HG03442 (cell line): ENCODE measurements at regions not wholly inside any gene's neighbourhood (a gene's known extent, or its start where the extent isn't known, plus 50 kb on each side); places are given as distances from the start of the nearest gene placed in this dataset.

ENCODE experiments used
- ATAC-seq: cut with Tn5 transposase; IDR thresholded peaks from one replicate; pipeline ENCODE4 v1.9.1; 2021; ENCODE audit warnings: mild to moderate bottlenecking, moderate library complexity; ENCODE audit not compliant: unreplicated experiment

DNA sequence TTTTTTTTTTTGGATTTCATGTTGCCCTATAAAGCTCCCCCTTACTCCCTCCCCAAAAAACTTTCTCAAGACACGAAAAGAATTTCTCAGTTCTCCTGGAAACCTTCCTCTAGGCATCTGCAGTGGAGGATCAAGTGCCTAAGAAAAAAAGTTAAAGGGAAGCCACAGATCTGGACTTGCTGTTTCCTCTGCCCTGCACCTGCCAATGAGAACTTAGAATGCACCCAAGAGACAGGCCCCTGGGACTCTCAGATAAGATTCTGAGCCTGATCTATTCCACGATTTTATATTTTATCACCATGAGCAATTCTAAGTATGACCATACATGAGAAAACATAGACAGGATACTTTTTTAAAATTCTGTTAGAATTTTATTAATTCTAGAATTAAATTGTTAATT lies 728.9 kb downstream of the BCL11B start:
- no peak for ATAC-seq

DNA sequence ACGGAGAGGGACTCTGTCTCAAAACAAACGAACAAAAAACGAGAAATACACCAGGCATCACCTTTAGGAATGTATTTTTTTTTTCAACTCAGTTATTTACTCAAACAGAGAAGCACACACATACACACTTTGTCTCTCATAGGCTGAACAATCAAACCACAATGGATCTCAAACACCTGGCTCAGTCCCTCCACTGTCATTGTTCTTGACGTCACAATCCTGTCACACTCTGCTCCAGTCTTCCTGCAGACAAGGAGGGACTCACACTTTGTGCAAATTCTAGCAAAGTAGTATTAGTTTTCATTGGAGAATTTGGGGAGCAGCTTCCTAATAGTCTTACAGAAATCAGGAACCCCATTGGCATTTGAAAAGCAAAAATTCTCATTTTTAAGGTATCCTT lies 727.8 kb downstream of the BCL11B start:
- ATAC-seq = no peak

DNA sequence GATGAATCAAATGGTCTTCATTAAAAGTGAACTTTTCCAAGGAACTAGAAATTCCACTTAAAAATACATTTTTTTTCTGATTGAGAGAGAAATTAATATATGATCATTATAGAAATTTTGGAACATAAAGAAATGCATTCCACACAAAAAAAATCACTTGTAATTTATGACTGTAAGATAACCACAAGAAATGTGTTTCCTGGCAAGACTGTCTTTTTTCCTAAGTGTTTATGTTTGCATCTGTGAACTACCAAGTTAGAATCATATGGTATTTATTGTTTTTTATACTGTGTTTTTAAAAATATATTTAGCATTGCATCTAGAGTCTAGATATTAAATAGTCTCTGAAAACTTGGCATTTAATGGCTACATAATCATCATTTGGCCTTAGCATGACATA lies 726.8 kb downstream of the BCL11B start:
- no peak for ATAC-seq

DNA sequence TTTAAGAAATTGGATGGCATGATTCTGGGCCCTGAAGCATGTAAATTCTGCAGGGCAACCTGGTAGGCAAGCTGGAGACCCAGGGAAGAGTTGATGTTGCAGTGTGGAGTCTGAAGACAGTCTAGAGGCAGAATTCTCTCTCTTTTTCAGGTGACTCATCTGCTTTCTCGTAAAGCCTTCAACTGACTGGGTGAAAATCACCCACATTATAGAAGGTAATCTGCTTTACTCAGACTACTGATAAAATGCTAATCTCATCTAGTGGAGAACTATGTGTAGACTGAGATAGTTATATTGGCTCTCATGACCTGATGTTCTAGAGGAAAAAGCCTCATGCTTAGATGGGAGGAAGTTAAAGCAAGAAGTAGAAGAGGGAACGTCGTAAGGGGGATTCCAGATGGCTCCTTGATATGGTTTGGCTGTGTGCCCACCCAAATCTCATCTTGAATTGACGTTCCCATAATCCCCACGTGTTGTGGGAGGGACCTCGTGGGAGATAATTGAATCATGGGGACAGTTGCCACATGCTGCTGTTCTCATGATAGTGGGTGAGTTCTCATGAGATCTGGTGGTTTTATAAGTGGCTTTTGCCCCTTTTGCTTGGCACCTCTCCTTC lies 723.8 kb downstream of the BCL11B start:
- no peak for ATAC-seq

DNA sequence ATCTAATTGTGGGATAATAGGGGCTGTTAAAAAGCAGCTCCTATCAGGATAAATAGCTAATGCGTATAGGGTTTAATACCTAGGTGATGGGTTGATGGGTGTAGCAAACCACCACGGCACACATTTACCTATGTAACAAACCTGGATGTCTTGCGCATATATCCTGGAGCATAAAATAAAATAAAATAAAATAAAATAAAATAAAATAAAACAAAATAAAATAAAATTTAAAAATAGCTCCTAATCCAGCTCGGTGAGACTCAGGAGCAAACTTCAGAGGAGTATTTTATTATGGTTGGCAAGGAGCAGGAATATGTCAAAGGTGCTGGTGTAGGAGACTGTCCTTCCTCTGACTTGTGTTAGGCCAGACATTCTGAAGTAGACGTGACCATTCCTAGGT lies 721.0 kb downstream of the BCL11B start:
- no peak for ATAC-seq

DNA sequence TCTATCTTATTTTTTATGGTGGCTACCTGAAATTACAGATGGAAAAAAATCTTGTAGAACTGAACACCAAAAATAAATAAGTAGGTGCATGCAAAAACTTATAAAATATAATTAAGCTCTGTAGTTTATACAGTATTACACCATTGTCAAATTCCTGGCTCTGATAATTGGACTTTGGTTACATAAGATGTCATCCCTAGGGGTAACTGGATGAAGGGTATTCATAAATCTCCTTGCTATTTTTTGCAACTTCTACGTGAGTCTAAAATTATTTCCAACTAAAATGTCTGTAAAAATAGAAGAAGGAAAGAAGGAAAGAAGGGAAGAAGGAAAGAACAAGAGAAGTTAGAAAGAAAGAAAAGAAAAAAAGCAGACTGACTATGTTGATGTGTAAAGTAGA lies 716.6 kb downstream of the BCL11B start:
- ATAC-seq = no peak

DNA sequence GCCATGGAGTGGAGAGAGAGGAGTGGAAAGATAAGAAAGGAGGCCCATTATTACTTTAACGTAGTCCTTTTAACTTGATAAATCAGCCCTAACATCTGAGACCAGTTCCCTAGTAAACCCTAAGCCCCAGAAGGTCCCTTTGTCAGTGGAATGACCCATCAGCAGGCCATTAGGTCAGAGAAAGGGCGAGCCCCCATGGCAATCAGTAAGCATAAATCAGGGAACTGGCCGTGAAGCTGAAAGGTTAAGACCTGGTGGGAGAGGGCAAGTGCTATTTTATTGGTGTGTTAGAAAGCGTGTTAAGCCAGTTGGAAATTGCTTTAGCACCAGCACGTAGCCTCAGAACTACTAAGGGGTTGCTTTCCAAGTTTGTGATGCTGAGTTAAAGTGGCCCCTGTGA lies 708.0 kb downstream of the BCL11B start:
- ATAC-seq = no peak

DNA sequence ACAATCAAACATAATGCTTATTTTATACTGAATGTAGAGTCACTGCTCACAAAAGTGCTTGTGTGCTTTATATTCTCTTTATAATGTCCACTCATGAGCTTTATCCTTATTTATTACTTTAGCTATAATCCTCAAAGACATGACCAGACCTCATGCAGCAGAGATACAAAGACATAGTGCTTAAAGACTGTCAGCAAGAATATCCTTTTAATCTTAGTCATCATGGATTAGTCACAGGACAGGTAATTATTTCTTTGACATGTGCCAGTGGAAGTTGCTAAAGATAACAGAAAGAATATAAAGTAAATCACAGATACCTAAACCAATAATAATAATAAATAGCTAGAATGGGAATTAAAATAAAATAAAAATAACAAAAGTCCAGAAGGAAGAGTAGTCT lies 707.5 kb downstream of the BCL11B start:
- ATAC-seq = no peak

DNA sequence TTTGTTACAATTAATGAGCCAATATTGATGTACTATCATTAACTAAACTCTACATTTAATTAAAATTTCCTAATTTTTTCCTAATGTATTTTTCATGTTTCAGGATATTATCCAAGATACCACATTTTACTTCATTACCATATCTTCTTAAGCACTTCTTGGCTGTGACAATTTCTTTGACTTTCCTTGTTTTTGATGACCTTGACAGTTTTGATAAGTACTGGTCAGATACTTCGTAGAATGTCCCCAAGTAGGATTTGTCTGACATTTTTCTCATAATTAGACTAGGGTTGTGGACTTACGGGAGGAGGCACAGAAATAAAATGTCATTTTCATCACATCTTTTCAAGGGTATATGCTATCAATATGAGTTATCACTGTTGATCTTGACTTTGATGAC lies 700.9 kb downstream of the BCL11B start:
- ATAC-seq = no peak

DNA sequence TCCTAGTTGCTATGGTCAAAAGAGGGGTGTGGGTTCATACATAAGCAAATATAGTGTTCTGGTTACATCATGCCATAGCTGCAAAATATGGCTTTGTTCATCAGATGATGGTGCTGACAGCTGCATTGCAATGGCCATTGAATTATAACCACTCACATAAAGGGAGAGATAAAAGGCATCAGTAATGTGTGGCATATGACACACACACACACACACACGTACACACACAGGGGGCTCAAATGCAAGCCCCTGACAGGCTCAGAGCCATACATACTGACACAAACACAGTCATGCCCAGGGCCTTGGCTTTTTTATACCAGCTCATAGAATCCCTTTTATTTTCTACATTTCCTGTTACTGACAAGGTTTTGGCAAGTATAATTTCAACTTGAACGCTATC lies 698.9 kb downstream of the BCL11B start:
- no peak for ATAC-seq

DNA sequence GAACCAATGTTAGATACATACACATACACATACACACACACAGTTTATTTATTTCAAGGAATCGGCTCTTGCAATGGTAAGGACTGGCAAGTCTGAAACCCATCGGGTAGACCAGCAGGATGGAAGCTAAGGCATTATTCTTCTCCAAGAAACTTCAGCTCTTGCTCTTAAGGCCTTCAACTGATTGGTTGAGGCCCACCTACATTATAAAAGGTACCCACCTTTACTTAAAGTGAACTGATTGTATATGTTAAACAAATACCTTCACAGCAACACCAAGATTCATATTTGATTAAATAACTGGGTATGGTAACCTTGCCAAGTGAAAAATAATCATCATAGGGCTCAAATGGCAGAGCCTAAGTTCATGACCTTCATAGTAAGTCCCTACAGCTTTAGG lies 695.5 kb downstream of the BCL11B start:
- ATAC-seq = no peak

DNA sequence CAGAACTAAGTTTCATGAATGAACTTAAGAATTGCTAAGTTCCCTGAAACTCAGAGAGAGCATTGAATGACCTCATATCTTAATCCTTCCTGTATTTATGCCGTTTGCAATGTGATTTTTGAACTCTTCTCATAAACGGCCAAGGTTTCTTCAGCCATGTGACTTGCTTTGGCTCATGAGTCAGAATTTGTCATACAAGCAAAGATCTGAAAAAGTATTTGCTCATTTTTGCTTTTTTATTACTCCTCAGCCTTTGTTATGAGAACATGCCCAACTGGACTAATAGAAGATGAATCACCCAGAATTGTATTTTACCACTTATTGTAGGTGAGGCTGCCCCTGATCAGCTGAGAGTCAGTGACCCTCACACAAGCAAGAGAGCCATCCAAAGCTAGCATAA lies 693.8 kb downstream of the BCL11B start:
- no peak for ATAC-seq

DNA sequence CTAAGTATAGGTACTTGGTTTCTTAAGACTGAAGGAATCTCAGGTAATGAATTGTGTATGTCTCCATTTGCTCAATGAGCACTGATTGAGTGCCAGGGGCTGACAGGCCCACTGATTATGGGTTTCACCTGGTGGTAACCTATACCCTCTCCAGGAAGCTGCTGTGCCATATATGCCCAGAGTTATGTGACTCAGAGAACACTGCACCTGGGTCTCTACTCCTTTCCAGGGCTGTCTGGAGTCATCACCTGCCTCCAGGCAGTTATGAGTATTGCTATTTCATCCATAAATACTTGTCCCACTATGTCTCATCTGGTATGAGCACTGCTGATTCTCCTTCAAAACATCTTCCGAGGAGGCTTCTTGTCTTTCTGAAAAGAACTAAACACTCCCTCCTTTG lies 692.9 kb downstream of the BCL11B start:
- ATAC-seq = no peak

DNA sequence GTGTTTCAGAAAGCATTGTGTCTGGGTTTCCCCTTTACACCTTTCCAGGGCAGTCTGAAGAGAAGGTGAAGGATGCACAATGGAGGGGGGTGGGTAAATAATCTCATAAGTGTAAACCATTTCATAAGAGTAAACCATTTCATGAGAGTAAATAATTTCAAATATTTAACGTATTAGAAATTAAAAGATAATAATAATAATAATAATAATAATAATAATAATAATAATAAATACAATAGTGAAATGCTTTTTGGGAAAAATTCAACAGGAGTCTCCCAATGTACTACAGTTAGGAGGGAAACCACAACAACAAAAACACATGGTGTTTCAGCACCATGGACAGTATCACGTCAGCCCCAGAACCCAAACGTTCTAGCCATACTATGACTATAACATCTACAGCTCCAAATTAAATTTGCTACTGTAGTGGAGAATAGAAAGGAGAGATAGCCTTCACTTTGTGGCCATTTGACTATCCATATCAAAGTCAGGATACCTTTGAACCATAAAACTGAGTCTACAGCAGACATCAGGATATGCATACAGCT lies 691.8 kb downstream of the BCL11B start:
- no peak for ATAC-seq

DNA sequence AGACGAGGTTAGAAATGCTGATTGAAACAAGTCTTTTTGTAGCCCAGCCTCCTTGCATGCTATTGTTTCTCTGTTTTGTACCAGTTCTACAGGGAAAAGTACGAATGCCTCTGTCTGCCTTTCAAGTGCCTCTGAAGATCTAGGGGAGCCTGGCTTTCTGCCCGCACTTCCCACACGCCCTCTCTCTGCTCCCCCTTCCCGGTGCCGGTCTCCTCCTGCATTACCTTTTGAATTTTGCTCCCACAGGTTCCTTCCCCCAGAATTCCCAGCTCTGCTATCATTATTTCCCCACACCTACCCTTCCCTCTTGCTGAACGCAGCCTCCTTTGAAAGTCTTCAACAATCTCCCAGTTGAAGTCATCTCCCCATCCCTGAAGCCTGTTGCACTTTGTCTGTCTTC lies 689.7 kb downstream of the BCL11B start:
- no peak for ATAC-seq

DNA sequence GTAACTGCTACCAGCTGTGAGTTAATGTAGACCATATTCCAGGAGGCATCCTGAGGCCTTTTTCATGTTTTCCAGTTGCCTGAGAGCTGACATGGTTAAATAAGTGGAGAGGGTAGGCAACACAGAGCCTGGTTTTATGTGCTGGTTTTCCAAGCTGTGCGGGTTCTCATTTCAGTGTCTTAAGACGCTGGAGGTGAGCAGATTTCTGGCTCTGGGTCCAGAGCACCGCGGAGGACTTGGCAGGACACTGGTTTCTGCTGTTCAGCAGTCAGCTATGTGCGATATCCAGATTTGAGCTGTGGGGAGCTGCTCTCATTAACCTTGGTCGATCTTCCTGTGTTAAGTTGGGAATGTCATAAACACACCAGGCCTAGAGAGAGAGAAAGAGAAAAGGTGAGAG lies 680.8 kb downstream of the BCL11B start:
- ATAC-seq = no peak

DNA sequence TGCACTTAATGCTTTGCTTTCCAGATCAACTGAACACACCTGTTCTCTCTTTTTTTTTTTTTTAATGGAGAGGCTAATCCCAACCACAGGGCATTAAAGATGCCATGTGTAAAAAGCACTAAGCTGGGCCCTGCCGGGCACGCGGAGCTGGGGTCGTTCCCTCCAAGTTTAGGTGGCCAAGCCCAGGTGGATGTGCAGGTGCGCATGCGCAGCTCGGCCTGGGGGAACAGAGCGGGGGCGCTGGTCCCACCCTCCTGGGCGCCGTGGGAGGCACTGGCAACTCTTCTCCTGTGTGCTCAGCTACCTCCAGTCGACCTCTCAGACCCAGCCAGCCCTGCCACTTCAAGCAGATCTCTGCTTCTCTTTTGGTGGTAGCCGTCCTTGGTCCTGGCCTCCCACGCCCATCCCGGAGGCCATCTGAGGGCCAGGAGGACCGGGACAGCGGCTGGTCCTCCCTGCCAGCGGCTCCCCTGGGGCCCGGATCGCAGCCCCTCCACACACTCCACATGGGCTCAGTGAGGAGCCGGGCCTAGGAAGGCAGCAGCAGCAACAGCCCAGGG lies 679.3 kb downstream of the BCL11B start:
- ATAC-seq = no peak

DNA sequence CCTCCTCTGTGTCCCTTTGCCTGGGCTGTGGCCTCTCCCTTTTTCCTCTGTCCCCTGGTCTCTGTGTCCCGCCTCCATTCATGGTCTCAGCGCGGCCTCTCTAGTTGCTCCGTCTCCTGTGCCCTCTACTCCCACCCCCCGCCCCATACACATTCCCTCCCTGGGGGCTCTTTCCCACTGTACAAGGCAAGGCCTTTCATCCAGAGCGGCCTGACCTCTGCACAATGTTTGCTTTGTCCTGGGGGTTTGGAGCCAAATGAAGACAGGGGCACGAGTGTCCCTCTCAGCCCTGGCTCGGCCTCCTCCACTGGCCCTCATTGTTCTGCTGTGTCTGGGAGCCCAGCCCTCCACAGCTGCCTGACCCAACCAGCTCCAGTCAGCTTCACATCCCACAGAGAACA lies 678.6 kb downstream of the BCL11B start:
- no peak for ATAC-seq

DNA sequence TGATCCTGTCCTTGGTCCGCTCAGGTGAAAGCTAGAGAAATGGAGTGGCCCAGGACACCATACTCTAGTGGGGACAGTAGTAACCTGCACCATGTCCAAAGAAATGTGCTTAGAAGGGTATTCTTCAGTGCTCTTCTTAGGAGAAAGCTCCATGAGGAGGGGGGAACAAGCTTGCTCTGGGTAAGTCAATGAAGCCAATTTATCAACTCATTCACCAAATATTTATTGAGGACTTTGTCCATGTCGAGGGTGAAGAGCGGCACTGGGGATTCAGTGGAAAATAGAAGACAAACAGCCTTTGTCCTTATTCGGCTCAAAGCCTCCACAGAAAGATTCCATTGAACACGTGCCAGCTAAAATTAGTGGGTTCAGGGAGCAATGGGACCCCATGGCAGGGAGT lies 677.8 kb downstream of the BCL11B start:
- ATAC-seq = no peak

DNA sequence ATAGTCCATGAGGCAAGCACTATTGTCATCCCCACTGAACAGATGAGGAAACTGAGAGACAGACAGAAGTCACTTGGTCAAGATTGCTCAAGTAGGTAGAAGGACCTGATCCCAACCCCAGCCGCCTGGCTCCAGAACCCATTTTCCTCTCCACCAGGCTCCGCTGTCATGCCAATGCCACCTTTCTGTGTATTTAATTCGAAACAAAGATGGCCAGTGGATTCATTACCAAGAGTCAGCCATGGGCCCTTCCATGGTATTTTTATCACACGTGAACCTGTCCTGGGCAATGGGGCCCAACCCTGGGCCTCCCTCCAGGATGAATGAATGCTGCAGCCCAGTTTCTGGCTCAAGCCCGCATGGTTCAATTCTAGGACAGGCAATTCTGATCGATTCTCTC lies 673.4 kb downstream of the BCL11B start:
- no peak for ATAC-seq

DNA sequence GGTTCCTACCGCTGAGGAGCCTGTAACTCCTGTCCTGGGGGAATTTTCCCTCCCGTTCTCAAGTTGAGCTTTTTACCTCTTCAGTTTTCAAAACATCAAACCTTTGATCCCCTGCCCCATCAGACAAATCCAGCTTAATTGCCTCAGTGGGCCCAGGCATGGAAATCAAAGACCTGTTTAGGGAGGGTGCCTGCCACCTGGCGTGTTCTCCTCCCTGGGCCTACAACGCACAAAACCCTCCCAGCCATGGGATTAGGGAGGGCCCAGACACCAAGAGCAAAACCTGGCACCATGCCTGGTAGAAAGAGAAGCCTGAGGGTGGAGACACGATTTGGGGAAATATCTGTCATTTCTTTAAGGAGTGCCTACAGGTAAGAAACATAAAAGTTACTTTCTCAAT lies 672.9 kb downstream of the BCL11B start:
- ATAC-seq = no peak

DNA sequence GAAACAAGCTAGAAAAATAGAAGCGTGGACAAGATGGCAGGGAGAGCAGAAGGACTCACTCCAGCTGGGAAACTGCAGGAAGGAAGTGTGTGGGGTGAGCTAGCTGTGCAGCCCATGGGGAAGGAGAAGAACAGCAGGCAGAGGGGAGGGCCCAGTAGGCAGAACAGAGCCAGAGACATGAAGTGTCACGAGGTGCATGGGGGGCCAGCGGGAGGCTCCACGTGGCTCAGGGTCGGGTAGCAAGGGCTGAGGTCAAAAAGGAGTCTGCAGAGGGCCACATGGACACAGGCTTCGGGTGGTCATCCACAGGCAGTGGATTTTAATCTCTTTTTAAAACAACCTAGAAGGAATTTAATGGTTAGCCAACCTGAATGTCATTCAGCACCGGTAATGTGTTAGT lies 669.0 kb downstream of the BCL11B start:
- no peak for ATAC-seq

DNA sequence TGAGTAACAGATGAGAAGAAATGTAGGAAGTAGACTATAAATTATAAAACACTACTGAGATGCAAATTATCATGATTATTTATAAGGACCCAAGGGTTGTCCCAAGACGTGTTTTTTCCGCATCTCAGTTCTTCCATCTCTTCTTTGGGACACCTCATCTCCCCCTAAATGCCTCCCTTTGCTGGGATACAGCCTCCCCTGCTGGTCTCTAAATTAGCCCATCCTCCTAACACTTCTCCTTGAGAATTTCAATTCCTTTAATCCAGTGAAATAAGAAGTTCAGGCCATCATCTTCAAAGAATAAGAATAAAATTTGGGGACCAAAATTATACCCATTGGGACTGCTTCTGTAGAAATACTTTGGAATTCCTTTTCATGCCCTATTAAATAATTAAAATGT lies 667.0 kb downstream of the BCL11B start:
- ATAC-seq = no peak
